PC-9 (cell line): ENCODE measurements at regions not wholly inside any gene's neighbourhood (a gene's known extent, or its start where the extent isn't known, plus 50 kb on each side); places are given as distances from the start of the nearest gene placed in this dataset.

Source experiments
- BruUV-seq: library from RNA; stranded (reverse); fragments of 400-500 nt; replicated peaks from 2 replicates; lab custom pipeline; 2021; lab: Mats Ljungman, UMichigan
- CTCF ChIA-PET: fragments of 300-600 bp; sonication (Branson Sonifier 250); formaldehyde crosslinking; loops from one replicate; lab custom pipeline; 2022; ENCODE audit warnings: antibody characterized with exemption; lab: Charles Lee
- POLR2A ChIA-PET: fragments of 300-600 bp; sonication (Branson Sonifier 250); formaldehyde crosslinking; loops from one replicate; lab custom pipeline; 2022; ENCODE audit warnings: antibody characterized with exemption; ENCODE audit not compliant: unreplicated experiment; lab: Charles Lee
- DNase-seq, 2 experiments: peaks; one replicate each; pipeline versions ENCODE4 v3.0.0 to v3.0.0-alpha.2; 2015 to 2022; ENCODE audit warnings: mixed read lengths in 1 of 2
- H2AFZ ChIP-seq: fragments of 200-600 bp; sonication (generic); 2 replicates; pipeline ENCODE4 v1.8.1; 2017; ENCODE audit warnings: antibody characterized with exemption
- H3F3A ChIP-seq: fragments of 200-600 bp; sonication (generic); 2 replicates; pipeline ENCODE4 v1.8.1; 2017; ENCODE audit warnings: antibody characterized with exemption, mild to moderate bottlenecking, low read depth; ENCODE audit not compliant: insufficient read depth
- H3K27ac ChIP-seq: fragments of 200-600 bp; sonication (generic); 2 replicates; pipeline ENCODE4 v1.6.1; 2016; ENCODE audit warnings: mixed run types
- H3K27me3 ChIP-seq: fragments of 200-600 bp; sonication (generic); 2 replicates; pipeline ENCODE4 v1.6.1; 2016; ENCODE audit warnings: low read depth, mixed run types; ENCODE audit not compliant: insufficient read depth
- H3K36me3 ChIP-seq: fragments of 200-600 bp; sonication (generic); 2 replicates; pipeline ENCODE4 v1.6.1; 2016; ENCODE audit warnings: low read depth, mixed run types
- H3K4me1 ChIP-seq: fragments of 200-600 bp; sonication (generic); replicated peaks from 2 replicates; pipeline ENCODE4 v1.6.1; 2016; ENCODE audit warnings: mixed run types; ENCODE audit not compliant: insufficient read depth
- H3K4me2 ChIP-seq: fragments of 200-600 bp; sonication (generic); 2 replicates; pipeline ENCODE4 v1.6.1; 2017; ENCODE audit warnings: mixed run types
- H3K4me3 ChIP-seq: fragments of 200-600 bp; sonication (generic); 2 replicates; pipeline ENCODE4 v1.6.1; 2016; ENCODE audit warnings: mixed run types
- H3K79me2 ChIP-seq: fragments of 200-600 bp; sonication (generic); 2 replicates; pipeline ENCODE4 v1.6.1; 2017; ENCODE audit warnings: low read depth, mixed run types
- H3K9me2 ChIP-seq: fragments of 200-600 bp; sonication (generic); 2 replicates; pipeline ENCODE4 v1.8.1; 2017; ENCODE audit warnings: mild to moderate bottlenecking; ENCODE audit not compliant: insufficient read depth
- H3K9me3 ChIP-seq: fragments of 200-600 bp; sonication (generic); 2 replicates; pipeline ENCODE4 v1.8.1; 2016; ENCODE audit warnings: low read depth; ENCODE audit not compliant: insufficient read depth
- H4K20me1 ChIP-seq: fragments of 200-600 bp; sonication (generic); 2 replicates; pipeline ENCODE4 v1.8.1; 2017; ENCODE audit not compliant: insufficient read depth
- CTCF ChIP-seq: fragments of 200-600 bp; sonication (generic); conservative IDR thresholded peaks from 2 replicates; pipeline ENCODE4 v1.6.1; 2017; ENCODE audit warnings: mixed run types, antibody characterized with exemption, mild to moderate bottlenecking, moderate library complexity
- EZH2 ChIP-seq: fragments of 200-600 bp; sonication (generic); IDR thresholded peaks from 2 replicates; pipeline ENCODE4 v1.8.0; 2017; ENCODE audit warnings: antibody characterized with exemption, low read depth
- intact Hi-C: fragments of 100-400 bp; cut with micrococcal nuclease; formaldehyde crosslinking; loops from one replicate; pipeline ENCODE4 v1.10.0; 2022; ENCODE audit not compliant: unreplicated experiment

- H3K4me2 ChIP-seq: no peak overlapping the region
- H3K4me3 ChIP-seq: no peak overlapping the region
- no peaks in the 10 kb centered on the region for H3F3A ChIP-seq
- no peaks in the 10 kb centered on the region for H3K9me2 ChIP-seq
- no peaks in the 10 kb centered on the region for H3K9me3 ChIP-seq
- H2AFZ ChIP-seq: no peak overlapping the region
- CTCF ChIA-PET: no interaction called here
- intact Hi-C loops: no loop called here
- TF ChIP-seq EZH2: no peak
- TF ChIP-seq CTCF: no peak
- no TSS peak for BruUV-seq
- POLR2A ChIA-PET: no interaction called here
- H3K27me3 ChIP-seq: peaks cover 76% of the 10 kb centered on the region; the same call in 1 of the 2 replicates
- H3K36me3 ChIP-seq: no peaks in the 10 kb centered on the region
- H3K79me2 ChIP-seq: no peaks in the 10 kb centered on the region
- H3K4me1 ChIP-seq: no peaks in the 10 kb centered on the region
- no peak overlapping the region for H3K27ac ChIP-seq
- no peaks in the 10 kb centered on the region for H4K20me1 ChIP-seq
- no peak for DNase-seq
These were observed 80.8 kb downstream of the SMIM21 start for GRCh38 chr18:75346671-75347070.

- BruUV-seq: no TSS peak
- Histone ChIP-seq H3K9me2 (no peaks in the 10 kb centered on the region; the same call in 1 of the 2 replicates), H2AFZ (no peak overlapping the region), H3K27me3 (peaks cover 78% of the 10 kb centered on the region), H3K79me2 (no peaks in the 10 kb centered on the region), H3K36me3 (no peaks in the 10 kb centered on the region), H4K20me1 (no peaks in the 10 kb centered on the region), H3F3A (no peaks in the 10 kb centered on the region), H3K4me1 (no peaks in the 10 kb centered on the region), H3K4me2 (no peak overlapping the region), H3K9me3 (no peaks in the 10 kb centered on the region), H3K27ac (no peak overlapping the region), H3K4me3 (no peak overlapping the region)
- intact Hi-C loops: no loop called here
- DNase-seq: no peak
- TF ChIP-seq CTCF: no peak
- TF ChIP-seq EZH2: no peak
- POLR2A ChIA-PET: no interaction called here
- CTCF ChIA-PET: no interaction called here
These were observed 82.9 kb downstream of the SMIM21 start for GRCh38 chr18:75344615-75345014.

GRCh38 chr18:75344161-75344560 is 83.3 kb downstream of the SMIM21 start:
- H4K20me1 ChIP-seq: no peaks in the 10 kb centered on the region
- intact Hi-C loops: no loop called here
- no peak overlapping the region for H3K4me2 ChIP-seq
- no peaks in the 10 kb centered on the region for H3K36me3 ChIP-seq
- H2AFZ ChIP-seq: no peak overlapping the region
- H3K4me3 ChIP-seq: no peak overlapping the region
- TF ChIP-seq EZH2 (no peak), CTCF (no peak)
- H3K9me2 ChIP-seq: no peaks in the 10 kb centered on the region; the same call in 1 of the 2 replicates
- H3K79me2 ChIP-seq: no peaks in the 10 kb centered on the region
- no peaks in the 10 kb centered on the region for H3F3A ChIP-seq
- H3K27me3 ChIP-seq: peaks cover 80% of the 10 kb centered on the region
- BruUV-seq: no TSS peak
- DNase-seq: no peak
- ChIA-PET CTCF (no interaction called here), POLR2A (no interaction called here)
- no peaks in the 10 kb centered on the region for H3K4me1 ChIP-seq
- H3K9me3 ChIP-seq: no peaks in the 10 kb centered on the region
- H3K27ac ChIP-seq: no peak overlapping the region
